GM12878 (cell line): ENCODE measurements at regions not wholly inside any gene's neighbourhood (a gene's known extent, or its start where the extent isn't known, plus 50 kb on each side); places are given as distances from the start of the nearest gene placed in this dataset.

Experiments
- ATAC-seq: fragments of 200-7000 bp; cut with Tn5 transposase; 3 replicates; pipeline ENCODE4 v1.9.1; 2020; ENCODE audit warnings: mild to moderate bottlenecking, moderate library complexity
- BruUV-seq: library from RNA; stranded (reverse); fragments of 400-500 nt; replicated peaks from 2 replicates; lab custom pipeline; 2021; lab: Mats Ljungman, UMichigan
- CTCF ChIA-PET: fragments of 300-600 bp; sonication (Branson Sonifier 250); formaldehyde crosslinking; extraction: SDS; loops from one replicate; lab custom pipeline; 2021; ENCODE audit warnings: inconsistent platforms; lab: Yijun Ruan, JAX
- POLR2A ChIA-PET: fragments of 350-600 bp; formaldehyde crosslinking; extraction: SDS; loops from one replicate; lab custom pipeline; 2021; ENCODE audit warnings: inconsistent platforms; lab: Charles Lee
- RAD21 ChIA-PET: fragments of 300-600 bp; sonication (Branson Sonifier 250); formaldehyde crosslinking; loops from one replicate; lab custom pipeline; 2023; ENCODE audit warnings: antibody characterized with exemption; ENCODE audit not compliant: unreplicated experiment; lab: Charles Lee
- SMC1A ChIA-PET: fragments of 300-600 bp; sonication (Branson Sonifier 250); formaldehyde crosslinking; loops from one replicate; lab custom pipeline; 2023; ENCODE audit not compliant: unreplicated experiment, uncharacterized antibody; lab: Charles Lee
- DNase-seq: peaks from one replicate; pipeline ENCODE4 v3.0.0-alpha.2; 2011; ENCODE audit warnings: low read depth, low spot score
- FAIRE-seq: peaks from 3 replicates; lab custom pipeline; 2011; peaks lifted over from hg19 to GRCh38; lab: Jason Lieb, UNC
- H2AFZ ChIP-seq: 2 replicates; pipeline ENCODE4 v1.6.0; 2011; ENCODE audit warnings: low read depth, low read length, control low read depth; ENCODE audit not compliant: control insufficient read depth
- H3K27ac ChIP-seq: 2 replicates; pipeline ENCODE4 v1.5.1; 2011; ENCODE audit warnings: control low read depth; ENCODE audit not compliant: control insufficient read depth, insufficient read depth
- H3K27me3 ChIP-seq, 2 experiments: replicated peaks in 1 of 2; 2 replicates each; pipeline versions ENCODE4 v1.6.0 to v1.6.1; 2011; ENCODE audit warnings: low read length in 1 of 2; ENCODE audit not compliant: control insufficient read depth in 2 of 2, insufficient read depth in 2 of 2
- H3K36me3 ChIP-seq, 2 experiments: 2 replicates each; pipeline ENCODE4 v1.5.1; 2011; ENCODE audit warnings: low read length in 1 of 2; ENCODE audit not compliant: control insufficient read depth in 2 of 2, insufficient read depth in 2 of 2
- H3K4me1 ChIP-seq: 2 replicates; pipeline ENCODE4 v1.6.1; 2011; ENCODE audit warnings: mild to moderate bottlenecking, low read length, moderate library complexity, mixed read lengths; ENCODE audit not compliant: control insufficient read depth, insufficient read depth
- H3K4me2 ChIP-seq: 2 replicates; pipeline ENCODE4 v1.6.0; 2011; ENCODE audit warnings: control low read depth; ENCODE audit not compliant: control insufficient read depth, insufficient read depth
- H3K4me3 ChIP-seq: fragments of 200-600 bp; sonication (generic); 2 replicates; pipeline ENCODE4 v1.5.1; 2016
- H3K79me2 ChIP-seq: 2 replicates; pipeline ENCODE4 v1.6.0; 2011; ENCODE audit warnings: low read length; ENCODE audit not compliant: control insufficient read depth, insufficient read depth
- H3K9ac ChIP-seq: 2 replicates; pipeline ENCODE4 v1.8.0; 2011; ENCODE audit warnings: low read length, control low read depth, mixed read lengths; ENCODE audit not compliant: control insufficient read depth, insufficient read depth
- H3K9me3 ChIP-seq: replicated peaks from 3 replicates; pipeline ENCODE4 v1.5.1; 2011; ENCODE audit warnings: mild to moderate bottlenecking, low read length; ENCODE audit not compliant: control insufficient read depth, insufficient read depth
- H4K20me1 ChIP-seq: 2 replicates; pipeline ENCODE4 v1.6.0; 2011; ENCODE audit not compliant: control insufficient read depth, insufficient read depth
- BRCA1 ChIP-seq: IDR thresholded peaks from 2 replicates; pipeline ENCODE4 v1.6.1; 2011; ENCODE audit warnings: low read depth, low read length, improper control_type of control experiment
- CBFB ChIP-seq: IDR thresholded peaks from 2 replicates; pipeline ENCODE4 v1.6.1; 2016; ENCODE audit warnings: antibody characterized with exemption, low read depth
- CBX5 ChIP-seq: sonication (generic); IDR thresholded peaks from 2 replicates; pipeline ENCODE4 v1.6.1; 2016; ENCODE audit warnings: low read depth, moderate library complexity, mild to moderate bottlenecking, inconsistent platforms
- CHD2 ChIP-seq: IDR thresholded peaks from 2 replicates; pipeline ENCODE4 v1.6.1; 2011; ENCODE audit warnings: low read depth, low read length, improper control_type of control experiment, borderline replicate concordance
- CHD4 ChIP-seq: fragments of 200-600 bp; sonication (generic); IDR thresholded peaks from 2 replicates; pipeline ENCODE4 v1.6.1; 2016; ENCODE audit warnings: mild to moderate bottlenecking
- ELK1 ChIP-seq: IDR thresholded peaks from 2 replicates; pipeline ENCODE4 v1.6.1; 2012; ENCODE audit warnings: low read depth, low read length, improper control_type of control experiment
- FOS ChIP-seq: IDR thresholded peaks from 3 replicates; pipeline ENCODE4 v1.6.1; 2011; ENCODE audit warnings: borderline replicate concordance; ENCODE audit not compliant: insufficient read length; ENCODE audit errors: extremely low read depth
- GABPA ChIP-seq: IDR thresholded peaks from 2 replicates; pipeline ENCODE4 v1.6.1; 2014; ENCODE audit warnings: antibody characterized with exemption, low read depth, mild to moderate bottlenecking, inconsistent platforms
- PML ChIP-seq: IDR thresholded peaks from 2 replicates; pipeline ENCODE4 v1.6.1; 2012; ENCODE audit warnings: low read length, inconsistent platforms
- RB1 ChIP-seq: fragments of 450-650 bp; formaldehyde crosslinking; IDR thresholded peaks from 2 replicates; pipeline ENCODE4 v1.6.1; 2017; ENCODE audit warnings: mild to moderate bottlenecking, borderline replicate concordance
- RELB ChIP-seq: fragments of 450-650 bp; IDR thresholded peaks from 2 replicates; pipeline ENCODE4 v1.6.1; 2017; ENCODE audit warnings: low read depth, mild to moderate bottlenecking, moderate library complexity
- SMAD1 ChIP-seq: fragments of 450-650 bp; IDR thresholded peaks from 2 replicates; pipeline ENCODE4 v1.6.1; 2018; ENCODE audit warnings: mild to moderate bottlenecking, low read depth; ENCODE audit not compliant: partially characterized antibody
- SREBF1 ChIP-seq: IDR thresholded peaks from 2 replicates; pipeline ENCODE4 v1.6.1; 2012; ENCODE audit warnings: mild to moderate bottlenecking, low read length
- SUPT20H ChIP-seq: IDR thresholded peaks from 2 replicates; pipeline ENCODE4 v1.6.1; 2011; ENCODE audit warnings: low read depth, mild to moderate bottlenecking, low read length, moderate library complexity, borderline replicate concordance; ENCODE audit not compliant: control insufficient read depth
- ZNF274 ChIP-seq: IDR thresholded peaks from one replicate; pipeline ENCODE4 v1.8.0; 2011; ENCODE audit not compliant: insufficient read length, insufficient read depth
- ZNF622 ChIP-seq: fragments of 450-650 bp; IDR thresholded peaks from 2 replicates; pipeline ENCODE4 v1.6.1; 2017; ENCODE audit warnings: mild to moderate bottlenecking, inconsistent platforms
- WGBS: methylation state at CpG from one replicate; pipeline ENCODE4 v1.1.6; 2016; ENCODE audit warnings: low lambda C conversion rate; ENCODE audit not compliant: insufficient replicate concordance, insufficient coverage; ENCODE audit errors: missing lambda C conversion rate; 5-methylcytosine and 5-hydroxymethylcytosine counted together
- in situ Hi-C: fragments of 300-500 bp; cut with MboI; formaldehyde crosslinking; loops from 9 replicates; pipeline ENCODE4 v1.14.3; 2018; ENCODE audit warnings: mixed read lengths
- intact Hi-C: fragments of 100-400 bp; cut with micrococcal nuclease; formaldehyde crosslinking; loops from one replicate; pipeline ENCODE4 v1.14.2; 2022; ENCODE audit not compliant: unreplicated experiment

GRCh38 chr12:87778065-87778464 is 251.1 kb downstream of the C12orf50 start:
- Histone ChIP-seq H3K4me1 (no peaks in the 10 kb centered on the region), H4K20me1 (no peaks in the 10 kb centered on the region), H3K9ac (no peak overlapping the region), H3K36me3 (no peaks in the 10 kb centered on the region), H3K9me3 (no peaks in the 10 kb centered on the region), H3K4me2 (no peak overlapping the region), H3K4me3 (no peak overlapping the region), H3K79me2 (no peaks in the 10 kb centered on the region), H2AFZ (no peak overlapping the region), H3K27ac (no peak overlapping the region), H3K27me3 (no peaks in the 10 kb centered on the region)
- BruUV-seq, result no TSS peak
- RAD21 ChIA-PET, result no interaction called here
- SMC1A ChIA-PET, result no interaction called here
- intact Hi-C loops, result no loop called here
- POLR2A ChIA-PET, result no interaction called here
- ATAC-seq, result no peak
- DNase-seq, result no peak
- in situ Hi-C loops, result no loop called here
- CTCF ChIA-PET, result no interaction called here
- no peak for FAIRE-seq
- 35% methylated on average over 1 of the region's 1 CpG for WGBS
- TF ChIP-seq ELK1 (no peak), SMAD1 (no peak), CBX5 (no peak), ZNF274 (no peak), RB1 (no peak), CHD2 (no peak), CBFB (no peak), BRCA1 (no peak), PML (no peak), SREBF1 (no peak), CHD4 (no peak), RELB (no peak), ZNF622 (no peak), FOS (no peak), GABPA (no peak), SUPT20H (no peak)
